ENCODE measurements at regions not wholly inside any gene's neighbourhood (a gene's known extent, or its start where the extent isn't known, plus 50 kb on each side); places are given as distances from the start of the nearest gene placed in this dataset.
A peak's percentile ranks its signal among the peaks of the same experiment; 100 is the strongest.
"Not testable (repeated sequence)": the region's sequence is repeated elsewhere in the genome, so short reads cannot be mapped to it uniquely, and the experiment has no call there.

DNA sequence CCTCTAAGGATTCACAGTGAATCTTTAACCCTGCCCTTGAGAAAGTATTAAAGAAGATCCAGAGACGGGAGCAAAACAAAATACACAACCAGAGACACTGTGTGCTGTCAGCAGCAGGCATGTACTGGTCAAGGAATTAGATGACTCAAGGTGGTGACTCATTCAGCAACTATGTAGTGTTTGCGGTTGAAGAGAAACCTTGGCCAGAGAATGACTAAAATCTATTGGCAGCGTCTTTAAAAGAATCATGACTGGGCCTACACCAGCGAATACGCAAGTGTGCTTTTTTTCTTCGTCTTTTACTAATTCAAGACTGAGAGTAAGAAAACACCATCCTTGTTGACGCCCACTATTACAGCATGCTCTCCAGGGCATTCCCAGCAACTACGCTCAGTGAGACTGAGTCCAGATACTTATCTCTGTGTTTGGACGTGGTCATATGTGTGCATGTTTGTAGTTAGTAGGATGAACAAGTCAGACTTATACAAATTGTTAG is 72.4 kb upstream of the BACH2 start:
- peak; percentile 3 for DNase-seq

GRCh38 chr6:90368601-90369000 is 72.0 kb upstream of the BACH2 start:
- no peak for DNase-seq

GRCh38 chr6:90368001-90368400 is 71.4 kb upstream of the BACH2 start:
- DNase-seq = no peak

GRCh38 chr6:90365565-90366219 is 69.0 kb upstream of the BACH2 start:
- DNase-seq = no peak

- DNase-seq = no peak
Observed at GRCh38 chr6:90365002-90365401, 68.4 kb upstream of the BACH2 start.

GRCh38 chr6:90364286-90364685 is 67.6 kb upstream of the BACH2 start:
- DNase-seq = no peak

GRCh38 chr6:90362318-90362717 is 65.7 kb upstream of the BACH2 start:
- no peak for DNase-seq

GRCh38 chr6:90361174-90361573 is 64.5 kb upstream of the BACH2 start:
- DNase-seq = no peak

DNA sequence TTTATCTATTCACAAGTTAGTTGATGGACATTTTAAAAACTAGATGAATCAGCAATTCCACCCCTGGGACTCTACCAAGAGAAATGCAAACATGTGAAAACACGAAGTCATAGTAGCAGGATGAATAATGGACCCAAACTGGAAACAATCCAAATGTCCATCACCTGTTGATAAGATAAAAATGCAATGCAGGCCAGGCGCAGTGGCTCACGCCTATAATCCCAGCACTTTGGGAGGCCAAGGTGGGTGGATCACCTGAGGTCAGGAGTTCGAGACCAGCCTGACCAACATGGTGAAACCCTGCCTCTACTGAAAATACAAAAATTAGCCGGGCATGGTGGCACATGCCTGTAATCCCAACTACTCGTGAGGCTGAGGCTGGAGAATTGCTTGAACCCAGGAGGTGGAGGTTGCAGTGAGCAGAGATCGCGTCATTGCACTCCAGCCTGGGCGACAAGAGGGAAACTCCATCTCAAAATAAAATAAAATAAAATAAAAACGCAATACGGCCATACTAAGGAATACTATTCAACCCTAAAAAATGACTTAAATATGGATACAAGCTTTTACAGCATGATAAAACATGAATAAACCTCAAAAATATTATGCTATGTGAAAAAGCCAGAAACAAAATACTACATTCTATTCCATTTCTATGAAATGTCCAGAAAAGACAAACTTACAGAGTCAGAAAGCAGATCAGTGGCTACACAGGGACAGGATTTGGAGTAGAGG is 61.6 kb upstream of the BACH2 start:
- DNase-seq = not testable (repeated sequence)

GRCh38 chr6:90356012-90356421 is 59.4 kb upstream of the BACH2 start:
- no peak for DNase-seq

GRCh38 chr6:90354961-90355360 is 58.3 kb upstream of the BACH2 start:
- no peak for DNase-seq

DNA sequence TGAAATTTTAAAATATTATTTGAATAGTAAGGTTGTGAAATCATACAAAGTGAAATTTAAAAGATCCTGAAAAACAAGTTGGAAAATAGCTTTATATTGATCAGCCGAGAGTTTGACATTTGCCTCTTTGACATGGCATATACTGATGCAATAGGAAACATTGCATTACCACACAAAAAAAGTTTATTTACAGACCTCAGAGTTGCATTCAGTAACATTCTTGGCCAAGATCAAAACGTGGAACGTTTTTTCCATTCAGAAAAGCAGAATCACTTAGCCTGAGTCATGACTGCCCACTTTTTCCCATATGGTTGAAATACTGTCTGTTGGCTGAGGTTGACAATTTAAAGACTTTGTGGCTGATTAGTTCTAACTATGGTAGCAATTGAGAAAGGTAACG is 55.1 kb upstream of the BACH2 start:
- no peak for DNase-seq

- peak; percentile 79 for DNase-seq
Observed at GRCh38 chr6:90350689-90351554, 54.3 kb upstream of the BACH2 start.

DNA sequence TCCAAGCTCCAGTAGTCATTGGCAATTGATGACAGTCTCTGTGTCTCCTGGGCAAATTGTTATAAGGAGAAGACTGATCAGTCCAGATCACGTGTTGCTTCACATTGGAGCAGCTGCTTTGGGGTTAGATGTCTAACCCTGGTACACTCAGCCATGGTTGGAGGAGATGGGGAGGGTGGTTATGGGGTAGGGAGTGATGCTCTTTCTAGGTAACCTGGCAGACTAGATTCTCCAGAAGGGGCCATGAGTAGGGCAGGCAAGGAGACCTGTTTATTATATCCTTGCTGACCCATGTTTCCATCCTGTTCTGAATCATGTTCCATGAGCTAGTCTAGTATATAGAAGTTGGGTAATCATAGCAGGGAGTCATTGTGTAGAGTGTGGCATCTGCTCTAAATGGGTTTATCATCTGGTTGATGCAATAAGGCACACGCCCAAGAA is 50.8 kb upstream of the BACH2 start:
- DNase-seq = no peak

GRCh38 chr6:90346729-90347128 is 50.1 kb upstream of the BACH2 start:
- no peak for DNase-seq
